IPS-18a (cell line): ENCODE measurements at regions not wholly inside any gene's neighbourhood (a gene's known extent, or its start where the extent isn't known, plus 50 kb on each side); places are given as distances from the start of the nearest gene placed in this dataset.

Experiments used
- H3K27ac ChIP-seq: one replicate; pipeline ENCODE4 v1.5.1; 2013; ENCODE audit warnings: low read length
- H3K27me3 ChIP-seq: one replicate; pipeline ENCODE4 v1.6.1; 2013; ENCODE audit warnings: mild to moderate bottlenecking, low read length; ENCODE audit not compliant: control insufficient read depth, insufficient read depth
- H3K36me3 ChIP-seq: one replicate; pipeline ENCODE4 v1.6.1; 2013; ENCODE audit warnings: low read depth, low read length; ENCODE audit not compliant: control insufficient read depth
- H3K4me1 ChIP-seq: one replicate; pipeline ENCODE4 v1.6.1; 2013; ENCODE audit warnings: low read depth, low read length; ENCODE audit not compliant: control insufficient read depth
- H3K4me3 ChIP-seq: one replicate; pipeline ENCODE4 v1.5.1; 2013; ENCODE audit warnings: low read length
- H3K9ac ChIP-seq: one replicate; pipeline ENCODE4 v1.6.1; 2013; ENCODE audit warnings: mild to moderate bottlenecking, low read length, moderate library complexity
- H3K9me3 ChIP-seq: one replicate; pipeline ENCODE4 v1.6.1; 2013; ENCODE audit warnings: low read depth, low read length; ENCODE audit not compliant: control insufficient read depth

- Histone ChIP-seq H3K4me3 (no peak overlapping the region), H3K27ac (no peak overlapping the region), H3K9me3 (peaks cover 17% of the 10 kb centered on the region), H3K36me3 (no peaks in the 10 kb centered on the region), H3K4me1 (no peaks in the 10 kb centered on the region), H3K27me3 (no peaks in the 10 kb centered on the region), H3K9ac (no peak overlapping the region)
Measured at GRCh38 chr10:83592337-83592935, 546.9 kb upstream of the GHITM start.

GRCh38 chr10:83603708-83604107 lies 535.6 kb upstream of the GHITM start:
- H3K4me1 ChIP-seq, result peaks cover 12% of the 10 kb centered on the region
- no peak overlapping the region for H3K9ac ChIP-seq
- no peaks in the 10 kb centered on the region for H3K9me3 ChIP-seq
- H3K27me3 ChIP-seq, result no peaks in the 10 kb centered on the region
- no peak overlapping the region for H3K4me3 ChIP-seq
- no peak overlapping the region for H3K27ac ChIP-seq
- H3K36me3 ChIP-seq, result no peaks in the 10 kb centered on the region

GRCh38 chr10:83605783-83606630 lies 533.3 kb upstream of the GHITM start:
- H3K27ac ChIP-seq, result no peak overlapping the region
- peaks cover 12% of the 10 kb centered on the region for H3K4me1 ChIP-seq
- H3K9ac ChIP-seq, result no peak overlapping the region
- H3K36me3 ChIP-seq, result no peaks in the 10 kb centered on the region
- H3K27me3 ChIP-seq, result no peaks in the 10 kb centered on the region
- H3K4me3 ChIP-seq, result no peak overlapping the region
- no peaks in the 10 kb centered on the region for H3K9me3 ChIP-seq

GRCh38 chr10:83607959-83608745 lies 531.2 kb upstream of the GHITM start:
- H3K36me3 ChIP-seq, result no peaks in the 10 kb centered on the region

GRCh38 chr10:83612050-83612449 lies 527.3 kb upstream of the GHITM start:
- Histone ChIP-seq H3K27ac (no peak overlapping the region), H3K27me3 (no peaks in the 10 kb centered on the region), H3K9me3 (no peaks in the 10 kb centered on the region), H3K36me3 (no peaks in the 10 kb centered on the region), H3K4me1 (no peaks in the 10 kb centered on the region), H3K4me3 (no peak overlapping the region), H3K9ac (no peak overlapping the region)

More at GRCh38 chr10:83607959-83608745, 531.2 kb upstream of the GHITM start:
- Histone ChIP-seq H3K4me1 (peaks cover 12% of the 10 kb centered on the region), H3K9me3 (no peaks in the 10 kb centered on the region), H3K27me3 (no peaks in the 10 kb centered on the region), H3K27ac (no peak overlapping the region), H3K9ac (no peak overlapping the region), H3K4me3 (no peak overlapping the region)

GRCh38 chr10:83612746-83613145 lies 526.6 kb upstream of the GHITM start:
- Histone ChIP-seq H3K9ac (no peak overlapping the region), H3K4me1 (no peaks in the 10 kb centered on the region), H3K9me3 (no peaks in the 10 kb centered on the region), H3K36me3 (no peaks in the 10 kb centered on the region), H3K27me3 (no peaks in the 10 kb centered on the region), H3K27ac (no peak overlapping the region), H3K4me3 (no peak overlapping the region)

GRCh38 chr10:83617172-83617571 lies 522.1 kb upstream of the GHITM start:
- no peaks in the 10 kb centered on the region for H3K9me3 ChIP-seq
- no peak overlapping the region for H3K27ac ChIP-seq
- H3K36me3 ChIP-seq, result no peaks in the 10 kb centered on the region
- H3K9ac ChIP-seq, result no peak overlapping the region
- H3K4me1 ChIP-seq, result no peaks in the 10 kb centered on the region
- no peak overlapping the region for H3K4me3 ChIP-seq
- no peaks in the 10 kb centered on the region for H3K27me3 ChIP-seq

- no peak overlapping the region for H3K4me3 ChIP-seq
- no peak overlapping the region for H3K27ac ChIP-seq
- no peaks in the 10 kb centered on the region for H3K4me1 ChIP-seq
- no peak overlapping the region for H3K9ac ChIP-seq
- no peaks in the 10 kb centered on the region for H3K9me3 ChIP-seq
- H3K27me3 ChIP-seq, result no peaks in the 10 kb centered on the region
- H3K36me3 ChIP-seq, result no peaks in the 10 kb centered on the region
Measured at GRCh38 chr10:83617692-83618545, 521.4 kb upstream of the GHITM start.

- H3K4me3 ChIP-seq, result no peak overlapping the region
- H3K4me1 ChIP-seq, result no peaks in the 10 kb centered on the region
- no peaks in the 10 kb centered on the region for H3K9me3 ChIP-seq
- H3K27ac ChIP-seq, result no peak overlapping the region
- H3K36me3 ChIP-seq, result no peaks in the 10 kb centered on the region
- no peaks in the 10 kb centered on the region for H3K27me3 ChIP-seq
- H3K9ac ChIP-seq, result no peak overlapping the region
Measured at GRCh38 chr10:83625831-83626360, 513.4 kb upstream of the GHITM start.

GRCh38 chr10:83632701-83633100 lies 506.6 kb upstream of the GHITM start:
- H3K36me3 ChIP-seq, result no peaks in the 10 kb centered on the region
- H3K27me3 ChIP-seq, result no peaks in the 10 kb centered on the region
- no peak overlapping the region for H3K4me3 ChIP-seq
- H3K9me3 ChIP-seq, result no peaks in the 10 kb centered on the region
- no peaks in the 10 kb centered on the region for H3K4me1 ChIP-seq
- no peak overlapping the region for H3K27ac ChIP-seq
- H3K9ac ChIP-seq, result no peak overlapping the region

GRCh38 chr10:83633547-83633946 lies 505.8 kb upstream of the GHITM start:
- Histone ChIP-seq H3K36me3 (no peaks in the 10 kb centered on the region), H3K27ac (no peak overlapping the region), H3K4me1 (no peaks in the 10 kb centered on the region), H3K9ac (no peak overlapping the region), H3K4me3 (no peak overlapping the region), H3K27me3 (no peaks in the 10 kb centered on the region), H3K9me3 (no peaks in the 10 kb centered on the region)
